Upper lobe of right lung (tissue), 1 donor: ENCODE measurements at regions not wholly inside any gene's neighbourhood (a gene's known extent, or its start where the extent isn't known, plus 50 kb on each side); places are given as distances from the start of the nearest gene placed in this dataset.

Experiments used
- ATAC-seq: fragments of 200-7000 bp; cut with Tn5 transposase; one replicate; pipeline ENCODE4 v1.9.1; 2020; ENCODE audit warnings: mild to moderate bottlenecking, moderate library complexity
- DNase-seq: peaks from one replicate; pipeline ENCODE4 v3.0.0-alpha.2; 2020
- H3K27ac ChIP-seq: fragments of 200-600 bp; one replicate; pipeline ENCODE4 v1.8.0; 2022
- H3K27me3 ChIP-seq: fragments of 200-600 bp; one replicate; pipeline ENCODE4 v1.8.0; 2022; ENCODE audit warnings: mild to moderate bottlenecking
- H3K36me3 ChIP-seq: fragments of 200-600 bp; one replicate; pipeline ENCODE4 v1.8.0; 2022
- H3K4me1 ChIP-seq: fragments of 200-600 bp; one replicate; pipeline ENCODE4 v1.8.0; 2022
- H3K4me3 ChIP-seq: fragments of 200-600 bp; one replicate; pipeline ENCODE4 v1.8.0; 2022; ENCODE audit warnings: mild to moderate bottlenecking
- H3K9me3 ChIP-seq: fragments of 200-600 bp; one replicate; pipeline ENCODE4 v1.8.0; 2022
- CTCF ChIP-seq: fragments of 200-600 bp; IDR thresholded peaks from one replicate; pipeline ENCODE4 v1.8.0; 2022; ENCODE audit warnings: antibody characterized with exemption
- intact Hi-C: fragments of 100-400 bp; cut with DNase I; formaldehyde crosslinking; loops from one replicate; pipeline ENCODE4 v1.11.0; 2022
- donor health status: DM: no; HTN: yes; CAD: no; lungs with severe emphysema.

DNA sequence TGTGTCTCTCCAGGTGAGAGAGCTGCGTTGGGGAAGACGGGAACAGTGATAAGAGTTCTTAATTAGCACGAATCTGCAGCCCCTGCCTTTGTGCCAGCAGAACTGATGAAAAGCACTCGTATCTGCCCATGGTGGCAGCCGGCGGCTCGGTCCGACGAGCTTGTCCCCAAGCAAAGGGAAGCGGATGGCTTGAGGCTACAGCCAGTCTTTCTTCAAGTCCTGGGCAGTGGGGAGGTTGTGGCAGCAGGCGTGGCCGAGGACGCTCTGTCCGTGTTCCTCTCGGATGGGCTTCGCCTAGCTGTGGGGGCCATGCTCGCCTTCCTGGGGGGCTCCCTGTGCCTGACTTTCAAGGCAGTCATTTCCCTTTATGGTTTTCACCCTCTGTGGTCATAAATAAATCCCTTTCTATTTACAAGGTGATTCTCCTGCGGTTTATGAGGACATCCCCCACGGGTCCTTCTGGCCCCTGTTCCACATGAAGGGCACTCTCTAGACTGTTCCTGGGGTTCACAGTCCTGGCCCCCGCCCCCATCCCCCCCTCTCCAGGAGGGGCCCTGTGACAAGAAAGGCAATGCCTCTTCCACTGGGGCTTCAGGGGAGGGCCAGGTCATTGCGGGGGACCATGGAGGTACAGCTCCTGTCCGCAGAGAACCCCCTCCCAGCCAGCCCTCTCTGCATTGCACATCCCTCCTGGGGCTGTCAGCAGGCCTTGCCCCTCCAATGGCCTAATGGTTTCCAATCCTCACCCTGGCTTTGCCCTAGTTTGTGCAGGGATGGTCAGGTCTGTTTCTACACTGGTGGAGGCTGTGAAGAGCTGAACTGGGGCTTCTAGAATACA, 1212.3 kb downstream of the BRD1 start:
- H3K4me1 ChIP-seq, result no peaks in the 10 kb centered on the region
- no peak for ATAC-seq
- no peaks in the 10 kb centered on the region for H3K9me3 ChIP-seq
- H3K36me3 ChIP-seq, result no peaks in the 10 kb centered on the region
- H3K4me3 ChIP-seq, result no peak overlapping the region
- no peak for DNase-seq
- H3K27me3 ChIP-seq, result no peaks in the 10 kb centered on the region
- H3K27ac ChIP-seq, result no peak overlapping the region
- intact Hi-C loops, result no loop called here
- TF ChIP-seq CTCF, result no peak

DNA sequence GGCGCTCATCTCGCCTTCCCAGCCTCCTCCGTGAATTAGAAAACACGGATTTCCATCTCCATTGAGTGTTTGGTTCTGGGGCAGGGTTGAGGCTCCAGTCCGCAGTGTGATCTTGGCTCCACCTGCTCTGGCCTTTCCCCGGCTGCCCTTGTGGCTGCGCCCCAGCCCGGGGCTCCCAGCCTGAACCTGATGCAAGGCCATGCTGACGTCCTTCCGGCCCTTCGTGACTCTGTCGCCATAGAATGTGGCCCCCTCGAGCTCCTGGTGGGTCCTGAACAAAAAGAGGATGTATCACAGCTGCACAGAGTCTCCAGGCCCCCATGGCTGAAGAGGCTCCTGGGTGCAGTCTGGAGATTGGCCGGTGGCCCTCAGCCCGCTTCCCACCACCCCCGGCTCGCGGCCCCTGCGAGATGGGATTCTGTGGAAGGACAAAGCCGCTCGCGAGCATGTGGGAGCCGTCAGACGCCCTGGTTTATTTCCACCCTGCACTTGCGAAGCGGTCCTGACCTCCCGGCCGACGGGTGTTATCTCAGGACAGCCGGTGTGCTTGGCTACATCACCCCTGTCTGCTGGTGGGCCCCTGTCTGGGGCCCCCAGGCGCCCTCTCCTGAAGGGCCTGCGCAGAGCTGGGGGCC, 1214.0 kb downstream of the BRD1 start:
- intact Hi-C loops, result no loop called here
- no peak for TF ChIP-seq CTCF
- Histone ChIP-seq H3K4me1 (no peaks in the 10 kb centered on the region), H3K36me3 (no peaks in the 10 kb centered on the region), H3K4me3 (no peak overlapping the region), H3K27ac (no peak overlapping the region), H3K27me3 (no peaks in the 10 kb centered on the region), H3K9me3 (no peaks in the 10 kb centered on the region)
- ATAC-seq, result no peak
- no peak for DNase-seq

GRCh38 chr22:48612077-48612995, 1215.3 kb downstream of the BRD1 start:
- TF ChIP-seq CTCF, result no peak
- Histone ChIP-seq H3K4me1 (no peaks in the 10 kb centered on the region), H3K36me3 (no peaks in the 10 kb centered on the region), H3K27me3 (no peaks in the 10 kb centered on the region), H3K9me3 (no peaks in the 10 kb centered on the region), H3K27ac (no peak overlapping the region), H3K4me3 (no peak overlapping the region)
- DNase-seq (no peak), ATAC-seq (no peak)
- intact Hi-C loops, result no loop called here

DNA sequence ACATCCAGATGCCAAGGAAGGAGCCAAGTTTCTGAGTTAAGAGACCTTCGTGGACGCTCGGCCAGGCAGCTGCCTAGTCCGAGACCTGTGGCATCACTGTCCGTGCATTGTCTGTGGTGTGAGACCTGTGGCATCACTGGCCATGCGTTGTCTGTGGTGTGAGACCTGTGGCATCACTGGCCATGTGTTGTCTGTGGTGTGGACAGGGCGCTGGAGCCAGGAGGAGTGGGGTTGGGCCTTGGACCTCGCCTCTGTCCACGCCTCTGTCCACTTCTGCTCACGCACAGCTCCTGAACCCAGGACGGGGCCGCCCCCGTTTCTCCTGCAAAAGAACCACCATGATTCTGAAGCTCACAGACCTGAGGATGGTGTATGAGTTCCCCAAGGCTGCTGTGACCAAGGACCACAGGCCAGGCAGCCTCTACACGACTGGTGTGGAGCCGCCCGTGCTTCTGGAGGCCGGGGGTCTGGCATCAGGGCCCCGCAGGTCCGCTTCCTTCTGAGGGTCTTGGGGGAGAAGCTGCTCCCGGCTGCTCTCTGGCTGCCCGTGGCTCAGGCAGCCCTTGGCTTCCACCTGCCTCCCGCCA, 1218.3 kb downstream of the BRD1 start:
- no peaks in the 10 kb centered on the region for H3K4me1 ChIP-seq
- no peaks in the 10 kb centered on the region for H3K36me3 ChIP-seq
- TF ChIP-seq CTCF, result no peak
- DNase-seq (no peak), ATAC-seq (no peak)
- intact Hi-C loops, result no loop called here
- H3K27ac ChIP-seq, result no peak overlapping the region
- no peaks in the 10 kb centered on the region for H3K27me3 ChIP-seq
- no peak overlapping the region for H3K4me3 ChIP-seq
- H3K9me3 ChIP-seq, result no peaks in the 10 kb centered on the region

- no peaks in the 10 kb centered on the region for H3K27me3 ChIP-seq
- no peaks in the 10 kb centered on the region for H3K4me1 ChIP-seq
- no peak overlapping the region for H3K27ac ChIP-seq
- DNase-seq (no peak), ATAC-seq (no peak)
- H3K4me3 ChIP-seq, result no peak overlapping the region
- TF ChIP-seq CTCF, result no peak
- intact Hi-C loops, result no loop called here
- no peaks in the 10 kb centered on the region for H3K9me3 ChIP-seq
- H3K36me3 ChIP-seq, result no peaks in the 10 kb centered on the region
Observed at GRCh38 chr22:48607901-48608662, 1219.6 kb downstream of the BRD1 start.
